ENCODE measurements at regions not wholly inside any gene's neighbourhood (a gene's known extent, or its start where the extent isn't known, plus 50 kb on each side); places are given as distances from the start of the nearest gene placed in this dataset.
A peak's percentile ranks its signal among the peaks of the same experiment; 100 is the strongest.
"Not testable (repeated sequence)": the region's sequence is repeated elsewhere in the genome, so short reads cannot be mapped to it uniquely, and the experiment has no call there.

- no peak for DNase-seq
Observed at GRCh38 chrX:55142206-55142918, 53.5 kb downstream of the PAGE2 start.

GRCh38 chrX:55142919-55143310 is 54.1 kb downstream of the PAGE2 start:
- DNase-seq = no peak

- DNase-seq = no peak
Observed at GRCh38 chrX:55143621-55144020, 54.8 kb downstream of the PAGE2 start.

GRCh38 chrX:55144697-55145096 is 55.9 kb downstream of the PAGE2 start:
- no peak for DNase-seq

GRCh38 chrX:55149242-55149641 is 60.4 kb downstream of the PAGE2 start:
- DNase-seq = no peak

DNA sequence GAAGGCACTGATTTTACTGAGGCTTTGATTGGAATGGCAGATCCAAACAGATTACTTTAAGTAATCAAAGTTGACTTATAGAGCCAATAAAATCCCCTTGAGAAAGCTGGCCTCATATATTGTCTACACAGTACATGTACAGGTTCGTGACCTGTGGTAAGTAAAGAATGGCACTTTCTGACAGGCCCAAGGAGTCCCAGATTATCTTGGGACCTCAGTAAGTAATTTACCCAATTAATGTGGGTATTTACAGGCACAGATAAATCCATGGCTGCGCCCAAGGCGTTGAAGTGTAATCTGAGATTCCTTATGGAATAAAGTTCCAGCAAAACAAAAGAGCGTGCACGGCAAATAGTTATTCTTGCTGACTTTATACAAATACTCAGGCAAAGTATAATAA is 62.4 kb downstream of the PAGE2 start:
- DNase-seq = no peak

GRCh38 chrX:55159551-55159950 is 60.6 kb upstream of the PAGE5 start:
- DNase-seq = no peak

DNA sequence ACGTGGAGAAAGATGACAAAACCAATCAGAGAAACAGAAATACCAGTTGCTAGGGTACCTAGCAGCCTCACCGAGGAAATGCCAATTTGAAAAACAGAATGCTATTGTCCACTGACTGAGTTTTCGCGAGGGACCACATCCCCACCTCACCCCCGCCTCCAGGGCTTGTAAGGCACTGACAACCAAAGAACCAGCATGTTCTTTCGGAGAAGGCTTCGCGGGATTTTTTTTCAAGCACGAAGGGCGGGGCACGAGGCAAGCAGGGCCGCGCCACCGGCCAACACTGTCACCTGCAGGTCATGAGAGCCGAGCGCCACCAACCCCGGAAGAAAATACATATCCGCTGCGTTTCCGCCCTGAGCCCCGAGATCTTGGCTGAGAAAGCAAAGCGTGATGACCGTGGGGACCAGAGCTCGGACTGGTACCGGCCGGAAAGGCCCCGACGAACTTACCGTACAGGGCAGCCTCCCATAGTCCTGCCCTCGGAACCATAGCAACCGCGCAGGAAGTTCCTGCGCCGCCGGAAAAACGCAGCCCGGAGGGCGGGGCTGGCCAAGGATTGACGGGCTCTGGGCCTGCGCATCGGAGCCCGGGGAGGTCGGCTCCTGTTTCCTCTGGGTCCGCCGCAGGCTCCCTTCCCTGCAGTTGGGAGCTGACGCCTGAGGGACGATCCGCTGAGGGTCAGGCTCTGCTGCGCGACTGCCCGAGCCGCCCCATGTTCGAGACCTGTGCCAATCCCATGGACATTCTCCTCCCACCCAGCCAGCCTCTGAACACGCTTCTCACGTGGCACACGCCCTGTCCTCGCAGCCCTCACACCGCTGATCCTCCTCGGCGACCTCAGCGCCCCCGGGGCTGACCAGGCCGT is 59.2 kb upstream of the PAGE5 start:
- peak; percentile 83 for DNase-seq

DNA sequence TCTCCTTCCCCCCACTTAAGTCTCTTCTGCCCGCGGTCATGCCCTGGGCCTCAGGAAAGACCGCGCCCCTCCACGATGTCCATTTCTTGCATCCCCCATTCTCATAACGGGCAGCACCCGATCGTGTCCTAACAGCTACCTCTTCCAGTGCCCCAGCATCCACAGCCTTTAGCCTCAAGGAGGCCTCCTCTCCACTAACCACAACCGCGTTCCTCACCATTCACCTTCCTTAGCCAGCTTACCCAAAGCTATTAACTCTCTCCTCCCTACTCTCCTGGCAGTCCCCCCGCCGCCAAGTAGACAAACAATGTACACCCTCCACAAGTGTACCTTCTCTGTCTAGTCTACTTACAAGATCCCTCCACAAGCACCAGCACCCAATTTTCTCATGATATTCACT is 58.6 kb upstream of the PAGE5 start:
- DNase-seq = no peak

DNA sequence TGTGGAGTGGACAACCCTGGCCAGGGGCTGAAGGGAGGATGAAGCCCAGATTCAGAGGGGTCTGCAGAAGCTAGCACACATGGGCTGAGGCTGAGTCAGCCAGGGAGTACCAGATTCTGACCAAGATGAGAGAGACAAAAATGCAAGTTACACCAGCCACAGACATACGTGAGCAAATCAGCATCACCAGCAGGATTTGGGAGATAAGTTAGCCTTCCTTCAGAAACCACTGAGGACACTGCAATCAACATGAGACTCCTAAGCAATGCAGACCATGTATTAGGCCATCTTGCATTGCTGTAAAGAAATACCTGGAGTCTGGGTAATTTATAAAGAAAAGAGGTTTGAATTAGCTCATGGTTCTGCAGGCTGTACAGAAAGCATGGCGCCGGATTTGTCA is 57.0 kb upstream of the PAGE5 start:
- DNase-seq = no peak

DNA sequence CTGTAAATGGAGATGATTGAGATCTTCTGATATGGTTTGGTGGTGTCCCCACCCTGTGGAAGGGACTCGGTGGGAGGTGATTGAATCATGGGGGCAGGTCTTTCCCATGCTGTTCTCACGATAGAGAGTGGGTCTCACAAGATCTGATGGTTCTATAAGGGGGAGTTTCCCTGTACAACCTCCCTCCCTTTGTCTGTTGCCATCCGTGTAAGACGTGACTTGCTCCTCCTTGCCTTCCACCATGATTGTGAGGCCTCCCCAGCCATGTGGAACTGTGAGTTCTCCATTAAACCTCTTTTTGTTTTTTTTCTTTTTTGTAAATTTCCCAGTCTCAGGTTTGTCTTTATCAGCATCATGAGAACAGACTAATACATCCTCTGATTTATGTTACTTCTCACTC is 55.1 kb upstream of the PAGE5 start:
- DNase-seq = not testable (repeated sequence)

GRCh38 chrX:55167124-55167803 is 52.9 kb upstream of the PAGE5 start:
- DNase-seq = no peak

DNA sequence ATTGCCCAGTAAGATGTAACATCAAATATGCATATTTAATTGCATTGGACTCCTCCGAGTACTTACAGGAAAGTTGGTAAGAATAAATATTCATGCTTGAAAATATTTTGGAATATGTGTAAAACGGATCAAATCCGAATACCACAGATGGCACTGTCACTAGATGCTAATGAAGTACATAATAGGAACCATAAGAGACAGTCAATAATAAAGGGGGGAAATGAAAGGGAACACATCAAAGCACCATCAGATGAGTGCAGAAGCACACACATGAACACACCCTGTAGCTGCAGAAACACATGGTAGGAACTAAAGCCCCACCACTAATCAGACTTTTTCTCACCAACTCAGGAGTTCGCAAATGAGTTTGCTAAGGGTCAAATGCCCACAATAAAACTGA is 52.2 kb upstream of the PAGE5 start:
- no peak for DNase-seq

DNA sequence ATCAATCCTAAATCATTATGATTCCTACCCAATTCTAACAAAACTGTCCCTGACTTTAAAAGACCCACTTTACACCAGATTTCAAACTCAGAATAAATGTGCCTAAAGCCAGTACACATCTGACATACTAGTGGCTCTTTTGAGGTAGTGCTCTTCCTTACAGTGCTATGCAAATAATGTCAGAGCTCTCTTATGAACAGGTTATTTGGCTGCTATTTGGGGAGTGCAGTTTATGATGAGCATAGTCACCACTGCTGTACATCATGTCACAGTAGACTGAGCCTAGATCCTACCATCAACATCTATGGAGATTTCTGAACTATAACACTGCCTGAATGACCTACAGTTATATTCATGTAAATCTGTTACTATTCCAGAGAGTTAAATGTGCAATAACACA is 50.4 kb upstream of the PAGE5 start:
- DNase-seq = no peak
